ENCODE measurements at regions not wholly inside any gene's neighbourhood (a gene's known extent, or its start where the extent isn't known, plus 50 kb on each side); places are given as distances from the start of the nearest gene placed in this dataset.
"Not testable (repeated sequence)": the region's sequence is repeated elsewhere in the genome, so short reads cannot be mapped to it uniquely, and the experiment has no call there.

DNA sequence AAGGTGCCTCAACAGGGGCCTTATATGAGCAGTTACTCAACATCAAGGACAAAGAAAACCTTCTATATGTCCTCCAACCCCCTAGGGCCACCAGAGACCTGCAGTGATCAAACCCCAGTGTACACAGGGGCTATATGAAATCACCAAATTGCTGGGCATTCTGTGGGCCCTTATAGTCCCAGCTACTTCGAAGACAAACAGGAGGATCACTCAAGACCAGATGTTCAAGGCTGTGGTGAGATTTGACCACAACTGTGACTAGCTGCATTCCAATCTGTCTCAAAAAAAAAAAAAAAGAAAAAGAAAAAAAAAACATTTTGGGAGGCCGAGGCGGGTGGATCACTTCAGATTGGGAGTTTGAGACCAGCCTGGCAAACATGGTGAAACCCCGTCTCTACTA lies 51.0 kb upstream of the PRB2 start:
- DNase-seq = no peak

GRCh38 chr12:11457996-11458645 lies 62.8 kb upstream of the PRB2 start:
- no peak for DNase-seq

- no peak for DNase-seq
Observed at GRCh38 chr12:11460343-11461023, 65.1 kb upstream of the PRB2 start.

DNA sequence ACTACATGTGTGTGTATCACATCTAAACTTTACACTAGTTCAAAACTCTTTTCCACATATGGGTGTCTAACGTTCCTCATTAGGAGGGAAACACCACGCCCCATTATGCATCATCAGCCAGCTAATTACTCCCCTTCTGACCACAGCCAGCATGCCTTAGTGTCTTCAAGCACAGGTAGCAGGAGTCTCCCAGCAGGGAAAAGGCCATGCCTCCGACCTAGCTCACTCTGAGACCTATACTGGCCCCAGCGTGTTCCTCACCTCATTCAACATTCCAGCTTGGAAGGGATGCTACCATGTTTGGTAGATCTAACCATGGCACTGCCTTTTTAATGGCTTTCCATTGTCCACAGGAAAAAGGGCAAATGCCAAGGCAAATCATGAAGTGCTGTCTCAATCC lies 66.1 kb upstream of the PRB2 start:
- no peak for DNase-seq

GRCh38 chr12:11477110-11477509 lies 81.7 kb upstream of the PRB2 start:
- DNase-seq = no peak

- no peak for DNase-seq
Observed at GRCh38 chr12:11482955-11483354, 87.6 kb upstream of the PRB2 start.

DNA sequence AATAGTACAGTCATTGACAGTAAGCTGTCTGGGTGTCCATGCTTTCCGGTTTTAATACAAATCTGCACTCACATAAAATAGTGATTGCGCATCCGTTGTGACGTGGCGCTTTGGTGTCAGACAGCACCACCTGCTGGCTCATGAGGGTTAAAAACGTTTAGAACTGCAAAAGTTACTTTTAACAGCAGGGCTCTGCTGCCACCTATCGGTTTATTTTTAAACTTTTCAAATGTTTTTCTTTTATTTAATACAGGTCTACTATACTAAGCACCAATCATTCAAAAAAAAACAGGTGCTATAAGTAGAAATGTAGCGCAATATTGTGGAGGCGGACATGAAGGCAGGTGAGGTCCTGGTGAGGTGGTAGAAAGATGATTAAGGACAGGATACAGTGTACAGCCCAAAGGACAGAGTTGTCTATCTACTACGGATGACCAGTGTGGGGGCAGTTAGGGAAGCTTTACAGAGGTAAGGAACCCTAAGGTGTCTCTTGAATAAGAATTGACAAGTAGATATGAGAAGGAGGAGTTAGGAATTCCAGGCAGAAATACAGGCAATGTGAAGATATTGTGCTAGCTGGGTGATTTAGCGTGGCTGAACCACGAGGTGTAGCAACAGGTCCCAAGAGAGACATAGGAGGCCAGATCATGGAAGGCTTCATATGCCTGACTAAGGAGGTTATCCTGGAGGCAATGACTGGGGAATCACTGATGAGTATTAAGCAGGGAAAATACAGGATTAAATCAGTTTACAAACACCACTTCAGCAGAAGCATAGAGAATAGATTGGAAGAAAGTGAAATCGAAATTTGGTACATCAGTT lies 91.5 kb upstream of the PRB2 start:
- peak; percentile 75 for DNase-seq

- no peak for DNase-seq
Observed at GRCh38 chr12:11496157-11496851, 100.9 kb upstream of the PRB2 start.

GRCh38 chr12:11497438-11497837 lies 102.1 kb upstream of the PRB2 start:
- no peak for DNase-seq

- no peak for DNase-seq
Observed at GRCh38 chr12:11497995-11498394, 102.6 kb upstream of the PRB2 start.

GRCh38 chr12:11498574-11498973 lies 103.2 kb upstream of the PRB2 start:
- not testable (repeated sequence) for DNase-seq

GRCh38 chr12:11499806-11500187 lies 104.4 kb upstream of the PRB2 start:
- DNase-seq = no peak

- DNase-seq = peak; percentile 46
Observed at GRCh38 chr12:11500188-11500860, 105.0 kb upstream of the PRB2 start.

- no peak for DNase-seq
Observed at GRCh38 chr12:11500861-11501230, 105.5 kb upstream of the PRB2 start.

- DNase-seq = no peak
Observed at GRCh38 chr12:11508699-11509098, 113.3 kb upstream of the PRB2 start.

- DNase-seq = no peak
Observed at GRCh38 chr12:11509326-11509725, 114.0 kb upstream of the PRB2 start.

DNA sequence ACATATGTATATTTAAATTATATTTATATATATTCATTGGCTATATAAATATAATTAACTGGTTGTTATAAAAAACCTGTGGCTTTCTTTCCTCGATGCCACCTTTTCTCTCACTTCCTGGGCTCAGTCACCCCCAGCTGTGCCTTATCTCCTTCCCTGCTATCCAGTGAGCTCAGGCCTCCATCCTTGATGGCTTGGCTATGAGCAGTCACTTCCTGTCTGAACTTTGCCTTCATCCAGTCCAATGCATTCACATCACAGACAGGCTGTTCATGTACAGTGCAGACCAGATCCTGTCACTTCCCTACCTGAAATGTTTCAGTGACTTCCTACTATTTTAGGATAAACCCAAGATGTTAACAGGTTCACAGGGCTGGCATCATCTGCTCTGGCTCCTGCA lies 115.3 kb upstream of the PRB2 start:
- DNase-seq = no peak

GRCh38 chr12:11513288-11513687 lies 117.9 kb upstream of the PRB2 start:
- DNase-seq = no peak

DNA sequence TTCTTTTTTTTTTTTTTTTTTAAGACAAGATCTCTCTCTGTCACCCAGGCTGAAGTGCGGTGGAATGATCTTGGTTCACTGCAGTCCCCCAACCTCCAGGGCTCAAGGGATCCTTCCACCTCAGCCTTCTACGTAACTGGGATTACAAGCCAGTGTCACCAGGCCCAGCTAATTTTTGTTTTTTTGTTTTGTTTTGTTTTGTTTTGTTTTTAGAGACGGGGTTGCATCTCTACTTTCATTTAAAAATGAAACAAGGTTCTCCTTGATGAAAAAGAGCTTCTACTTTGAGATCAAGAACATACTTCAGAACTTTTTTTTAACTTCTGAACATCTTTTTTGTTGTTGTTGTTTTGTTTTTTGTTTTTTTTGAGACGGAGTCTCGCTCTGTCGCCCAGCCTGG lies 121.7 kb upstream of the PRB2 start:
- no peak for DNase-seq

- no peak for DNase-seq
Observed at GRCh38 chr12:11524446-11524845, 125.0 kb upstream of the ETV6 start.

DNA sequence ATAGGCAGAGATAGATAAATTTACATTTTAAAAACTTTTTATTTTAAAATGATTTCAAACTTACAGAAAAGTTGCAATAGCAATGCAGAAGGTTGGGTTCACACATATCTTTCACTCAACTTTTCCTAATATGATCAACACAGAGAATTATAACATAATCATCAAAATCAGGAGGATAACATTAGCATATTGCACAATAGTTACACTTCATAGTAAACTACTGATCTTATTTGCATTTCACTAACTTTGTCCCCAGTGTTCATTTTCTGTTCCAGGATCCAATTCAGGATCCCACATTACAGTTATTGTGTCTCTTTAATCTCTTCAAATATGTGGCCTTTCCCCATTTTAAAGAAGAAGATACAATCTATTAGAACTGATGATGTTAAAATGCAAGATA lies 115.4 kb upstream of the ETV6 start:
- no peak for DNase-seq

GRCh38 chr12:11535127-11535526 lies 114.3 kb upstream of the ETV6 start:
- DNase-seq = no peak

DNA sequence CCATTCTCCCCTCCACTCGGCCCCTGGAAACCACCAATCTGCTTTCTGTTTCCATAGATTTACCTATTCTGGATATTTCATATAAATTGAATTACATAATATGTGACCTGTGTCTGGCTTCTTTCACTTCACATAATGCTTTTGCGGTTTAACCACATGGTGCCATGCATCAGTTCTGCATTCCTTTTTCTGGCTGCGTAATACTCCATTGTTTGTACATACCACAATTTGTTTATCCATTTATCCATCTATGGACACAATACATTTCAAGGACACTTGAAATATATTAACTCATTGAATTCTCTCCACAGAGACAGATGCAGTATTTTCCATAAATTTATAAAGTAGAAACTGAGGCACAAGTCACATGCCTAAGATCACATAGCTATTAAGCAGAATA lies 110.3 kb upstream of the ETV6 start:
- DNase-seq = no peak

All from NCI-H1092 (cell line).